ENCODE measurements at regions not wholly inside any gene's neighbourhood (a gene's known extent, or its start where the extent isn't known, plus 50 kb on each side); places are given as distances from the start of the nearest gene placed in this dataset.
"Not testable (repeated sequence)": the region's sequence is repeated elsewhere in the genome, so short reads cannot be mapped to it uniquely, and the experiment has no call there.

DNA sequence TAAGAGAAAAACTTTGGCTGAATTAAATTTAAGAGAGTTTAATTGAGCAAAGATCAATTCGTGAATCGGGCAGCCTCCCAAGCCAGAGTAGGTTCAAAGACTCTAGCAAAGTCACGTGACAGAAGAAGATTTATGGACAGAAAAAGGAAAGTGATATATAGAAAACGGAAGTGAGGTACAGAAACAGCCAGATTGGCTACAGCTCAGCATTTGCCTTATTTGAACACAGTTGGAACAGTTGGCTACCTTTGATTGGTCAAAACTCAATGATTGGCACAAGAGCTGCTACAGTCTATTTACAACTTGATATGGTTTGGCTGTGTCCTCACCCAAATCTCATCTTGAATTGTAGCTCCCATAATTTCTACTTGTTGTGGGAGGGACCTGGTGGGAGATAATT is 102.6 kb downstream of the PLG start:
- TF ChIP-seq, protein P1, sequence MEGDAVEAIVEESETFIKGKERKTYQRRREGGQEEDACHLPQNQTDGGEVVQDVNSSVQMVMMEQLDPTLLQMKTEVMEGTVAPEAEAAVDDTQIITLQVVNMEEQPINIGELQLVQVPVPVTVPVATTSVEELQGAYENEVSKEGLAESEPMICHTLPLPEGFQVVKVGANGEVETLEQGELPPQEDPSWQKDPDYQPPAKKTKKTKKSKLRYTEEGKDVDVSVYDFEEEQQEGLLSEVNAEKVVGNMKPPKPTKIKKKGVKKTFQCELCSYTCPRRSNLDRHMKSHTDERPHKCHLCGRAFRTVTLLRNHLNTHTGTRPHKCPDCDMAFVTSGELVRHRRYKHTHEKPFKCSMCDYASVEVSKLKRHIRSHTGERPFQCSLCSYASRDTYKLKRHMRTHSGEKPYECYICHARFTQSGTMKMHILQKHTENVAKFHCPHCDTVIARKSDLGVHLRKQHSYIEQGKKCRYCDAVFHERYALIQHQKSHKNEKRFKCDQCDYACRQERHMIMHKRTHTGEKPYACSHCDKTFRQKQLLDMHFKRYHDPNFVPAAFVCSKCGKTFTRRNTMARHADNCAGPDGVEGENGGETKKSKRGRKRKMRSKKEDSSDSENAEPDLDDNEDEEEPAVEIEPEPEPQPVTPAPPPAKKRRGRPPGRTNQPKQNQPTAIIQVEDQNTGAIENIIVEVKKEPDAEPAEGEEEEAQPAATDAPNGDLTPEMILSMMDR (IDR thresholded peaks at IDR 0.05; ENCODE audit: unreplicated experiment) = no peak
- H3K27me3 Mint-ChIP-seq = no peaks in the 10 kb centered on the region
- H3K27ac Mint-ChIP-seq = no peak overlapping the region
- H3K4me3 Mint-ChIP-seq (ENCODE audit: low read depth) = no peak overlapping the region
- peaks cover 1% of the 10 kb centered on the region for H3K36me3 Mint-ChIP-seq (ENCODE audit: insufficient read depth)
- H3K9me3 Mint-ChIP-seq (ENCODE audit: low read depth) = peaks cover 18% of the 10 kb centered on the region
- peaks cover under 1% of the 10 kb centered on the region for H3K4me1 Mint-ChIP-seq (ENCODE audit: low read depth)
- DNase-seq (ENCODE audit: low spot score, unreplicated experiment) = no peak

DNA sequence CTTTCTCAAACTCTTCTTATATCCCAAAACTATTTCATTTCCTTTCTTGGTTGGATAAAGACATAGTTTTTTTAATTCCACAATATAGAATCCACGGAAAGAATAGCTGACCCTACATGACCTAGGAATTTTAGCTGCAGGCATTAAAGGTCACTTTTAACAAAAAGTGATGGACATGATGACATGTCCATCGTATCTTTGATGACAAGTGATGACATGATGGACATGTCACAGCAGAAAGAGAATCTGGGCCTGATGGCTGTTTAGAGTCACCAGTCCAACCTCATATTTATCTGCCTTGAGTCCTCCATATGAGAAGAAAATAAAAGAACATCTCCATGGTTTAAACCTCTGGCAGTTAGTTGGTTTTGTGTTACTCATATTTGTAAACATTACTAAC is 106.2 kb downstream of the PLG start:
- no peak overlapping the region for H3K4me3 Mint-ChIP-seq (ENCODE audit: low read depth)
- no peaks in the 10 kb centered on the region for H3K36me3 Mint-ChIP-seq (ENCODE audit: insufficient read depth)
- no peak overlapping the region for H3K27ac Mint-ChIP-seq

DNA sequence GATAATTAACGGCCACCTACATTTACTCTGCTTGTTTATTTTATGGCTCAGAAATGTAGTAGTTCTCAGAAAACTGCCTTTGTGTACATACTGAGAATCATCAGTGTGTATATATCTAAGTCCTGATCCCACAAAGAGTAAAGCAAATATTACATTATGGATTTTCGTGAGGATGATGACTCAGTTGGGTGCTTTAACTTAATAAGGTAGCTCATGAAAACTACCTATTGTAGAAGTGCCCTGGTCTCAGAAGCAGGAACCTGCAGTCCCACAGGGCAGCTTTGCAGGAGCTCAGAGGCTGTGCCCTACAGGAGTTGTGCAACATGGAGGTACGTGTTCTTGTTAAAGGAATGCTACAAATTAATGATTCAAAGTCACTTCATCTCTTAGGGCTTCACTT is 108.2 kb downstream of the PLG start:
- peaks cover 24% of the 10 kb centered on the region for H3K4me1 Mint-ChIP-seq (ENCODE audit: low read depth)
- H3K36me3 Mint-ChIP-seq (ENCODE audit: insufficient read depth) = no peaks in the 10 kb centered on the region
- no peak overlapping the region for H3K27ac Mint-ChIP-seq
- no peaks in the 10 kb centered on the region for H3K9me3 Mint-ChIP-seq (ENCODE audit: low read depth)
- TF ChIP-seq, protein P1 (IDR thresholded peaks at IDR 0.05; ENCODE audit: unreplicated experiment) = no peak
- H3K4me3 Mint-ChIP-seq (ENCODE audit: low read depth) = no peak overlapping the region
- DNase-seq (ENCODE audit: low spot score, unreplicated experiment) = no peak
- no peaks in the 10 kb centered on the region for H3K27me3 Mint-ChIP-seq

More for the DNA sequence above, 106.2 kb downstream of the PLG start:
- TF ChIP-seq, protein P1 (IDR thresholded peaks at IDR 0.05; ENCODE audit: unreplicated experiment) = no peak
- no peak for DNase-seq (ENCODE audit: low spot score, unreplicated experiment)
- Mint-ChIP-seq H3K4me1 (ENCODE audit: low read depth) (peaks cover 24% of the 10 kb centered on the region), H3K27me3 (no peaks in the 10 kb centered on the region), H3K9me3 (ENCODE audit: low read depth) (peaks cover 4% of the 10 kb centered on the region)

DNA sequence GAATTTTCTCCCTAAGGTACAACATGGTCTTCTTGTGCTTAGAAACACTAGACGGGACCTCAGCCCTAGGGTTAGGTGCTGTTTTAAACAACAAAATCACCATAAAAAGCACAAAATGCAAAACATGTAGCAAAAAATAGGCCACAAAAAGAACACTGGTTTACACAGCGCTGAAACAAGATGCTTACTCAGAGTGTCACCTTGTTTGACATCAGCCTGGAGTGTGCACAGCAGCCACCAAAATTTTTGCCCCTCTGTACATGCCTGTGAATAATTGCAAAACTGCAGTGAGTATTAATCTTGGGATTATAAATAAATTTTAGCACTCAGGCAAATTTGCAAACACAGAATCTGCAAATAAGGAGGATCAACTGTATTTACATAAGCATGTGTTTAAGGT is 110.1 kb downstream of the PLG start:
- no peak for DNase-seq (ENCODE audit: low spot score, unreplicated experiment)
- Mint-ChIP-seq H3K27me3 (no peaks in the 10 kb centered on the region), H3K36me3 (ENCODE audit: insufficient read depth) (no peaks in the 10 kb centered on the region), H3K9me3 (ENCODE audit: low read depth) (no peaks in the 10 kb centered on the region), H3K4me1 (ENCODE audit: low read depth) (peaks cover 24% of the 10 kb centered on the region), H3K27ac (no peak overlapping the region), H3K4me3 (ENCODE audit: low read depth) (no peak overlapping the region)
- TF ChIP-seq, protein P1 (IDR thresholded peaks at IDR 0.05; ENCODE audit: unreplicated experiment) = no peak

DNA sequence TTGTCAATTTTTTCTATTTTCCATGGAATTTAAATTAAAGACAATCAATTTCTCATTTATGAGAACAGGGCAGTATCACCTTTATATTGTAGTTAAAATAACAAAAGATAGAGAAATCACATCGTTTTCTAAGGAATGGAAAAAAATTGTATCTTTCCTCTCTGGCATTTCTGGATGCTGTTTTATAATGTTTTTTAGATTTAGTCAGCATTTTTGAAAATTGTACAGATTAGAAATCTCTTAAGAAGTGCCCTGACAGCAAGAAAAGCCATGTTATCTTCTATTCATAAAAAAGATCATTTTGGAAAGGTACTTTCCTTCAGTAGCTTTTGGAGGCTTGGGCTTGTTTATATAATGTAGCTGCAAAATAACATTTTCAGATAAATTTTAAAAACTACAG is 116.9 kb downstream of the PLG start:
- H3K27ac Mint-ChIP-seq = no peak overlapping the region
- H3K9me3 Mint-ChIP-seq (ENCODE audit: low read depth) = peaks cover 13% of the 10 kb centered on the region
- H3K4me1 Mint-ChIP-seq (ENCODE audit: low read depth) = no peaks in the 10 kb centered on the region
- no peaks in the 10 kb centered on the region for H3K27me3 Mint-ChIP-seq
- H3K4me3 Mint-ChIP-seq (ENCODE audit: low read depth) = no peak overlapping the region
- TF ChIP-seq, protein P1 (IDR thresholded peaks at IDR 0.05; ENCODE audit: unreplicated experiment) = no peak
- H3K36me3 Mint-ChIP-seq (ENCODE audit: insufficient read depth) = no peaks in the 10 kb centered on the region
- no peak for DNase-seq (ENCODE audit: low spot score, unreplicated experiment)

DNA sequence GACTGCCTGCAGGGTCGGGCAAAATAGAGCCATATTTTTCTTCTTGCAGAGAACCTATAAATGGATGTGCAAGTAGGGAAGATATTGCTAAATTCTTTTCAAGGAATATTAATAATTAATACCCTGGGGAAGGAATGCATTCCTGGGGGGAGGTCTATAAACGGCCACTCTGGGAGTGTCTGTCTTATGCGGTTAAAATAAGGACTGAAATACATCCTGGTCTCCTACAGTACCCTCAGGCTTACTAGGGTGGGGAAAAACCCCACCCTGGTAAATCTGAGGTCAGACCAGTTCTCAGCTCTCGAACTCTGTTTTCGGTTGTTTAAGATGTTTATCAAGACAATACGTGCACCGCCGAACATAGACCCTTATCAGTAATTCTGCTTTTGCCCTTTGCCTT is 118.6 kb downstream of the PLG start:
- not testable (repeated sequence) for H3K4me3 Mint-ChIP-seq (ENCODE audit: low read depth)

More for the DNA sequence above, 118.6 kb downstream of the PLG start:
- peaks cover 13% of the 10 kb centered on the region for H3K9me3 Mint-ChIP-seq (ENCODE audit: low read depth)
- H3K27ac Mint-ChIP-seq; H3K36me3 Mint-ChIP-seq (ENCODE audit: insufficient read depth); DNase-seq (ENCODE audit: low spot score, unreplicated experiment); H3K4me1 Mint-ChIP-seq (ENCODE audit: low read depth); H3K27me3 Mint-ChIP-seq: not testable (repeated sequence)
